ENCODE measurements at regions not wholly inside any gene's neighbourhood (a gene's known extent, or its start where the extent isn't known, plus 50 kb on each side); places are given as distances from the start of the nearest gene placed in this dataset.

DNA sequence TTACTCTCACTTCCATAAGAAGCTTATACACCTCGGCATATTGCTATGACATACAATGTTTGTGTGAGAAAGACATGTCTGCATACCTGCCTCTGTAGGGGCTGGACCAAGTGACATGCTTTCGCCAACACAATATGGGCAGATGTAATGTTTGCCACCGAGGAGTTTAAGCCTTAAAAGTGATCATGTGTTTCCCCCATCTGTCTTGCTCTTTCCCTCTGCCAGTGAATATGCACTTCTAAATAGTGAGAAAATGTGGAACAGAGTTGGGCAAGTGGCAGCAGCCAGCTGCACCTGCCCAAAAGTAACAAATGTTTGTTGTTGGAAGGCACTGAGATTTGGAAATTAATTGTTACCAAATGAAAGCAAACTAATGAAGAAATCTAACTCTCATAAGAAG is 274.8 kb upstream of the BTBD3 start:
- TF ChIP-seq POLR2A (IDR thresholded peaks at IDR 0.05; ENCODE audit: low read depth) (no peak), POLR2AphosphoS5 (IDR thresholded peaks at IDR 0.05) (no peak), EP300 (IDR thresholded peaks at IDR 0.05) (no peak)
- TF ChIP-seq, protein P1, sequence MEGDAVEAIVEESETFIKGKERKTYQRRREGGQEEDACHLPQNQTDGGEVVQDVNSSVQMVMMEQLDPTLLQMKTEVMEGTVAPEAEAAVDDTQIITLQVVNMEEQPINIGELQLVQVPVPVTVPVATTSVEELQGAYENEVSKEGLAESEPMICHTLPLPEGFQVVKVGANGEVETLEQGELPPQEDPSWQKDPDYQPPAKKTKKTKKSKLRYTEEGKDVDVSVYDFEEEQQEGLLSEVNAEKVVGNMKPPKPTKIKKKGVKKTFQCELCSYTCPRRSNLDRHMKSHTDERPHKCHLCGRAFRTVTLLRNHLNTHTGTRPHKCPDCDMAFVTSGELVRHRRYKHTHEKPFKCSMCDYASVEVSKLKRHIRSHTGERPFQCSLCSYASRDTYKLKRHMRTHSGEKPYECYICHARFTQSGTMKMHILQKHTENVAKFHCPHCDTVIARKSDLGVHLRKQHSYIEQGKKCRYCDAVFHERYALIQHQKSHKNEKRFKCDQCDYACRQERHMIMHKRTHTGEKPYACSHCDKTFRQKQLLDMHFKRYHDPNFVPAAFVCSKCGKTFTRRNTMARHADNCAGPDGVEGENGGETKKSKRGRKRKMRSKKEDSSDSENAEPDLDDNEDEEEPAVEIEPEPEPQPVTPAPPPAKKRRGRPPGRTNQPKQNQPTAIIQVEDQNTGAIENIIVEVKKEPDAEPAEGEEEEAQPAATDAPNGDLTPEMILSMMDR (IDR thresholded peaks at IDR 0.05), result no peak
- DNase-seq (ENCODE audit: extremely low spot score), result no peak
- Histone ChIP-seq H3K27ac (replicated peaks in 1 of 4) (no peak overlapping the region), H3K9me3 (no peaks in the 10 kb centered on the region), H3K4me3 (no peak overlapping the region), H3K27me3 (no peaks in the 10 kb centered on the region), H3K4me1 (no peaks in the 10 kb centered on the region), H3K36me3 (no peaks in the 10 kb centered on the region)
- 69% methylated on average over 3 of the region's 3 CpGs for WGBS
- intact Hi-C loops (cut with DNase I), result no loop called here

DNA sequence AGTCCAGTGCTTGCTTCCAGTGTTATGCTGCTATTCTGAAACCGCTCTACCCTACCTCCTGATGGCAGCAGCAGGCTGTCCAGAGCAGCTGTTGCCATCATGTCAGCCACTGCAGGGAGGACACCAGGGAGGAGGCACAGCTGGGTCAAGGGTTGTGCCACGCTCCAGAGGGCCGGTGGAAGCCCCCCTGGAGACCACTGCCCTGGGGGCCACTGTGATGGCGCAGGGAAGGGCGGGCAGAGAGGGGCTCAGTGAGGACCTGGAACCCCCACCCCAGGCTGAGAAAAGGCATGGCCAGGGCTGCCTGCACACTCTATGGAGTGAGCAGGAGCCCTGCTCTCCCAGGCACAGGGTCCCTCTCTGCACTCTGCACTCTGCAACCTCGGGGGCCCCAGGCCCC is 271.3 kb upstream of the BTBD3 start:
- no peak for DNase-seq (ENCODE audit: extremely low spot score)
- intact Hi-C loops (cut with DNase I), result no loop called here
- Histone ChIP-seq H3K4me3 (no peak overlapping the region), H3K27me3 (no peaks in the 10 kb centered on the region), H3K4me1 (no peaks in the 10 kb centered on the region), H3K27ac (replicated peaks in 1 of 4) (no peak overlapping the region), H3K9me3 (no peaks in the 10 kb centered on the region), H3K36me3 (no peaks in the 10 kb centered on the region)
- TF ChIP-seq POLR2A (IDR thresholded peaks at IDR 0.05; ENCODE audit: low read depth) (no peak), POLR2AphosphoS5 (IDR thresholded peaks at IDR 0.05) (no peak), EP300 (IDR thresholded peaks at IDR 0.05) (no peak)
- TF ChIP-seq, protein P1 (IDR thresholded peaks at IDR 0.05), result no peak
- WGBS, result 89% methylated on average over 6 of the region's 6 CpGs

DNA sequence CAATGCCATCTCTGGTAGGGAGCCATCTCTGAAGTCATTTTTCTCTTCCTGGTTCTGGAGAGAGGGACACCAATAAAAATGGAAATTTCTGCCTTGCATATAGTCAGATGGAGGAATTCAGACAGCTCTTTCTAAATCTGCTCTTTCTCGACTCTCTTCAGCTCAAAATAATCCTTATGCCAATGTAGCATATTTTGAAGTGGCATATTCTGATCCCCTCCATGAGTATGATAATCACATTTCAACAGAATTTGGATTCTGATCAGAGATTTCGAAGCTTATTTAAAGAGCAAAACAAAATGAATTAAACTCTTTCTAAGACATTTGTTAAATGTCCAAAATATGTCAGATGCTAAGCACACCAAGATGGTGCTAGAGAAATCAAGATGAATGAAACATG is 267.1 kb upstream of the BTBD3 start:
- Histone ChIP-seq H3K27ac (replicated peaks in 1 of 4) (no peak overlapping the region), H3K27me3 (no peaks in the 10 kb centered on the region), H3K9me3 (no peaks in the 10 kb centered on the region), H3K36me3 (no peaks in the 10 kb centered on the region), H3K4me3 (no peak overlapping the region), H3K4me1 (no peaks in the 10 kb centered on the region)
- intact Hi-C loops (cut with DNase I), result no loop called here
- TF ChIP-seq POLR2AphosphoS5 (IDR thresholded peaks at IDR 0.05) (no peak), POLR2A (IDR thresholded peaks at IDR 0.05; ENCODE audit: low read depth) (no peak), EP300 (IDR thresholded peaks at IDR 0.05) (no peak)
- TF ChIP-seq, protein P1 (IDR thresholded peaks at IDR 0.05), result no peak
- 64% methylated on average over 2 of the region's 2 CpGs for WGBS
- DNase-seq (ENCODE audit: extremely low spot score), result no peak

DNA sequence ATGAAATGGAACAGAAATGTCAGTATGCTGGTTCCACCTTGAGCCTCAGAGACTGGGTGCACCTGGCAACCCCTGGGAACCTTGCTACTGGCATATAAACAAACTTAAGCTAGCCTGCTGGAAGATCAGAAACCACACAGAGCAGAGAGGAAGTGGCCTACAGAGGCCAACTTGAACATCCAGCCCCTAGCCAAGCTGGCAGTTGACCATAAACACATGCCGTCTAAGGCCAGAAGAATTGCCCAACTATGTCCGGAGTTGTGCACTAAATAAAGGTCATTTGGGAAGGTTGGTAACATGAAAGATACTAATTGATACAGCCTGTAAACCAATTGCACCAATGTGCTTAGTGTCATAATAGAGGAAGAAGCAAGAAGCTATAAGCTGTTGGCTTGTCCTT is 266.6 kb upstream of the BTBD3 start:
- WGBS, result 74% methylated on average over 2 of the region's 2 CpGs
- intact Hi-C loops (cut with DNase I), result no loop called here
- H3K9me3 ChIP-seq, result no peaks in the 10 kb centered on the region
- no peaks in the 10 kb centered on the region for H3K36me3 ChIP-seq
- no peak overlapping the region for H3K4me3 ChIP-seq
- DNase-seq (ENCODE audit: extremely low spot score), result no peak
- H3K27ac ChIP-seq (replicated peaks in 1 of 4), result no peak overlapping the region
- no peak for TF ChIP-seq POLR2A (IDR thresholded peaks at IDR 0.05; ENCODE audit: low read depth)
- TF ChIP-seq, protein P1 (IDR thresholded peaks at IDR 0.05), result no peak
- no peak for TF ChIP-seq POLR2AphosphoS5 (IDR thresholded peaks at IDR 0.05)
- no peak for TF ChIP-seq EP300 (IDR thresholded peaks at IDR 0.05)
- no peaks in the 10 kb centered on the region for H3K4me1 ChIP-seq
- no peaks in the 10 kb centered on the region for H3K27me3 ChIP-seq

DNA sequence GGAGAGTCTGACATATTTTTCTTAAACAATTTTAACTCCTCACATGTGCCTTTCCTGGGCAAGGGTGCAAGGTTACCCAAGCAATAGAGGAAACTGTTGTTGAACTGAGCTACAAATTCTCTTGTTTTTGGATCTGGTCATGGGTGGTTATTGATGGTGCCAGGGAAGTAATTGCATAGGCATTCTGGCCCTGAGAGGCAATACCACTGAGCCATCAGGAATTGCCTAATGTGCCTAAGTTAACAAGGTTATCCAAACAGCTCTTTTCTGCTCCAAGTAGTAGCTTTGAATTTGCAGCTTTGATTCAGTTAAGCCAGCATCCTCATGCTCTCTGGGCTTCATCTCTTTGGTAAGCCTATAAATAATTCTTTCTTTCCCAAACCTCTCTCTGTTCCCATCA is 266.0 kb upstream of the BTBD3 start:
- DNase-seq (ENCODE audit: extremely low spot score), result no peak
- H3K4me1 ChIP-seq, result no peaks in the 10 kb centered on the region
- intact Hi-C loops (cut with DNase I), result no loop called here
- H3K9me3 ChIP-seq, result no peaks in the 10 kb centered on the region
- H3K4me3 ChIP-seq, result no peak overlapping the region
- TF ChIP-seq EP300 (IDR thresholded peaks at IDR 0.05), result no peak
- TF ChIP-seq, protein P1 (IDR thresholded peaks at IDR 0.05), result no peak
- TF ChIP-seq POLR2A (IDR thresholded peaks at IDR 0.05; ENCODE audit: low read depth), result no peak
- TF ChIP-seq POLR2AphosphoS5 (IDR thresholded peaks at IDR 0.05), result no peak
- H3K36me3 ChIP-seq, result no peaks in the 10 kb centered on the region
- H3K27ac ChIP-seq (replicated peaks in 1 of 4), result no peak overlapping the region
- H3K27me3 ChIP-seq, result no peaks in the 10 kb centered on the region
